Keratinocyte (primary cell): ENCODE measurements at regions not wholly inside any gene's neighbourhood (a gene's known extent, or its start where the extent isn't known, plus 50 kb on each side); places are given as distances from the start of the nearest gene placed in this dataset.

Source experiments
- EZH2 ChIP-seq: IDR thresholded peaks from one replicate; pipeline ENCODE4 v1.6.1; 2012; ENCODE audit warnings: inconsistent platforms, mild to moderate bottlenecking, low read length, moderate library complexity
- TF ChIP-seq, protein P1 (sequence below), 3 experiments: IDR thresholded peaks in 1 of 3; conservative IDR thresholded peaks in 1 of 3; optimal IDR thresholded peaks in 1 of 3; 2 replicates in 2 of 3; 3 replicates in 1 of 3; pipeline versions ENCODE3 to v1.5.1; 2011; ENCODE audit warnings: low read length in 3 of 3, mild to moderate bottlenecking in 3 of 3, moderate library complexity in 2 of 3, control low read depth in 1 of 3, inconsistent platforms in 1 of 3; ENCODE audit not compliant: insufficient read depth in 2 of 3; ENCODE audit errors: extremely low read depth in 1 of 3

DNA sequence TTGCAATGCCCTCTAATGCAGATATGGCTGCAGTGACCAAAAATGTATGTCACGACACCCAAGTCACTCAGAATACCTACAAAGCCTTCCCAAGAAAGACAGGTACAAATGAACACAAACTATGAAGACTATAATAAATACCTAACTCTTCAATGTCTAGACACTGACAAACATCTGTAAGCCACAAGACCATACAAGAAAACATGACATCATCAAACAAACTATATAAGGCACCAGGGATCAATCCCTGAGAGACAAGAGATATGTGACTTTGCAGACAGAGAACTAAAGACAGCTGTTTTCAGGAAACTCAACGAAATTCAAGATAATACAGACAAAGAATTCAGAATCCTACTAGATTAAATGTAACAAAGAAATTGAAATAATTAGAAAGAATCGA, 603.7 kb downstream of the CDH9 start:
- TF ChIP-seq, protein P1, sequence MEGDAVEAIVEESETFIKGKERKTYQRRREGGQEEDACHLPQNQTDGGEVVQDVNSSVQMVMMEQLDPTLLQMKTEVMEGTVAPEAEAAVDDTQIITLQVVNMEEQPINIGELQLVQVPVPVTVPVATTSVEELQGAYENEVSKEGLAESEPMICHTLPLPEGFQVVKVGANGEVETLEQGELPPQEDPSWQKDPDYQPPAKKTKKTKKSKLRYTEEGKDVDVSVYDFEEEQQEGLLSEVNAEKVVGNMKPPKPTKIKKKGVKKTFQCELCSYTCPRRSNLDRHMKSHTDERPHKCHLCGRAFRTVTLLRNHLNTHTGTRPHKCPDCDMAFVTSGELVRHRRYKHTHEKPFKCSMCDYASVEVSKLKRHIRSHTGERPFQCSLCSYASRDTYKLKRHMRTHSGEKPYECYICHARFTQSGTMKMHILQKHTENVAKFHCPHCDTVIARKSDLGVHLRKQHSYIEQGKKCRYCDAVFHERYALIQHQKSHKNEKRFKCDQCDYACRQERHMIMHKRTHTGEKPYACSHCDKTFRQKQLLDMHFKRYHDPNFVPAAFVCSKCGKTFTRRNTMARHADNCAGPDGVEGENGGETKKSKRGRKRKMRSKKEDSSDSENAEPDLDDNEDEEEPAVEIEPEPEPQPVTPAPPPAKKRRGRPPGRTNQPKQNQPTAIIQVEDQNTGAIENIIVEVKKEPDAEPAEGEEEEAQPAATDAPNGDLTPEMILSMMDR (optimal IDR thresholded peaks at IDR 0.05 in 1 of 3, IDR thresholded peaks at IDR 0.05 in 1 of 3, conservative IDR thresholded peaks at IDR 0.05 in 1 of 3; ENCODE audit: extremely low read depth in 1 of 3, insufficient read depth in 2 of 3, low read length in 3 of 3), result no peak
- TF ChIP-seq EZH2, result no peak
